ENCODE measurements at regions not wholly inside any gene's neighbourhood (a gene's known extent, or its start where the extent isn't known, plus 50 kb on each side); places are given as distances from the start of the nearest gene placed in this dataset.

DNA sequence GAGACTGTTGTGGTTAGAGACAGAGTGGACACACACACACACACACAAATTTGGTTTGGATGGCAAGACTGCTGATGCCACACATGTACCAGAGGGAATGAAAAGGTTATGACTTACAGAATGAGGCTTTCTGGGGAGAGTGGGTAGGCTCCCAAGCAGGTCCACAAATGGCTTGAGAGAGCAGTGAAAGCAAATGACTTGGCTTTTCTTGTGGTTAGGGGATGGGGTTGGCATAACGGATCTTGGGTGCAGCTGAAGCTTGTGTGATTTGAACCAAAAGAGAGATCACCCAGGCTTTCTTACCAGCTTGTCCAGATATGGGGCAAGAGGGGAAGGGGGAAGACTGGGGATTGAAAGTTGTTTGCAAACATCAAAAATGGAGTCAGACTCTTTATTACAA lies 73.9 kb upstream of the OLIG3 start:
- TF ChIP-seq EP300 (IDR thresholded peaks at IDR 0.05) (no peak), POLR2A (IDR thresholded peaks at IDR 0.05) (no peak), POLR2AphosphoS5 (IDR thresholded peaks at IDR 0.05) (no peak)
- TF ChIP-seq, protein P1, sequence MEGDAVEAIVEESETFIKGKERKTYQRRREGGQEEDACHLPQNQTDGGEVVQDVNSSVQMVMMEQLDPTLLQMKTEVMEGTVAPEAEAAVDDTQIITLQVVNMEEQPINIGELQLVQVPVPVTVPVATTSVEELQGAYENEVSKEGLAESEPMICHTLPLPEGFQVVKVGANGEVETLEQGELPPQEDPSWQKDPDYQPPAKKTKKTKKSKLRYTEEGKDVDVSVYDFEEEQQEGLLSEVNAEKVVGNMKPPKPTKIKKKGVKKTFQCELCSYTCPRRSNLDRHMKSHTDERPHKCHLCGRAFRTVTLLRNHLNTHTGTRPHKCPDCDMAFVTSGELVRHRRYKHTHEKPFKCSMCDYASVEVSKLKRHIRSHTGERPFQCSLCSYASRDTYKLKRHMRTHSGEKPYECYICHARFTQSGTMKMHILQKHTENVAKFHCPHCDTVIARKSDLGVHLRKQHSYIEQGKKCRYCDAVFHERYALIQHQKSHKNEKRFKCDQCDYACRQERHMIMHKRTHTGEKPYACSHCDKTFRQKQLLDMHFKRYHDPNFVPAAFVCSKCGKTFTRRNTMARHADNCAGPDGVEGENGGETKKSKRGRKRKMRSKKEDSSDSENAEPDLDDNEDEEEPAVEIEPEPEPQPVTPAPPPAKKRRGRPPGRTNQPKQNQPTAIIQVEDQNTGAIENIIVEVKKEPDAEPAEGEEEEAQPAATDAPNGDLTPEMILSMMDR (IDR thresholded peaks at IDR 0.05) = no peak

Data from gastroesophageal sphincter (tissue), 3 donors.